Chondrocyte (in vitro differentiated cells): ENCODE measurements at regions not wholly inside any gene's neighbourhood (a gene's known extent, or its start where the extent isn't known, plus 50 kb on each side); places are given as distances from the start of the nearest gene placed in this dataset.

Experiments used
- DNase-seq: peaks from one replicate; pipeline ENCODE4 v3.0.0; 2021; ENCODE audit warnings: mixed read lengths, low spot score
- H3K27ac Mint-ChIP-seq: one replicate; pipeline ENCODE4 v1.8.0; 2021; ENCODE audit warnings: mild to moderate bottlenecking, moderate library complexity, mixed read lengths; ENCODE audit not compliant: unreplicated experiment
- H3K27me3 Mint-ChIP-seq: 2 replicates; pipeline ENCODE4 v1.8.0; 2021; ENCODE audit warnings: low read depth, mixed read lengths
- H3K36me3 Mint-ChIP-seq: 2 replicates; pipeline ENCODE4 v1.8.0; 2021; ENCODE audit warnings: low read depth, mixed read lengths
- H3K4me1 Mint-ChIP-seq: 2 replicates; pipeline ENCODE4 v1.8.0; 2021; ENCODE audit warnings: low read depth, mild to moderate bottlenecking, mixed read lengths
- H3K4me3 Mint-ChIP-seq: one replicate; pipeline ENCODE4 v1.8.0; 2021; ENCODE audit warnings: mild to moderate bottlenecking, moderate library complexity, mixed read lengths; ENCODE audit not compliant: unreplicated experiment
- H3K9me3 Mint-ChIP-seq: 2 replicates; pipeline ENCODE4 v1.8.0; 2021; ENCODE audit warnings: low read depth, mixed read lengths
- CTCF ChIP-seq: fragments of 200-600 bp; sonication (generic); IDR thresholded peaks from 2 replicates; pipeline ENCODE4 v1.5.0; 2021; ENCODE audit warnings: antibody characterized with exemption, mild to moderate bottlenecking, moderate library complexity

GRCh38 chr20:5377484-5377883, 60.7 kb upstream of the PROKR2 start:
- no peak for TF ChIP-seq CTCF
- no peaks in the 10 kb centered on the region for H3K9me3 Mint-ChIP-seq
- no peak for DNase-seq

GRCh38 chr20:5376228-5376627, 59.5 kb upstream of the PROKR2 start:
- no peaks in the 10 kb centered on the region for H3K36me3 Mint-ChIP-seq
- no peak overlapping the region for H3K4me3 Mint-ChIP-seq
- H3K27ac Mint-ChIP-seq = no peak overlapping the region
- no peaks in the 10 kb centered on the region for H3K9me3 Mint-ChIP-seq
- peaks cover 6% of the 10 kb centered on the region for H3K27me3 Mint-ChIP-seq
- no peak for DNase-seq
- no peaks in the 10 kb centered on the region for H3K4me1 Mint-ChIP-seq
- TF ChIP-seq CTCF = no peak

More at GRCh38 chr20:5377484-5377883, 60.7 kb upstream of the PROKR2 start:
- Mint-ChIP-seq H3K4me1 (no peaks in the 10 kb centered on the region), H3K27ac (no peak overlapping the region), H3K4me3 (no peak overlapping the region), H3K36me3 (no peaks in the 10 kb centered on the region), H3K27me3 (peaks cover 4% of the 10 kb centered on the region)

- no peaks in the 10 kb centered on the region for H3K36me3 Mint-ChIP-seq
- H3K27me3 Mint-ChIP-seq = peaks cover 11% of the 10 kb centered on the region
- H3K27ac Mint-ChIP-seq = no peak overlapping the region
- no peak for TF ChIP-seq CTCF
- H3K9me3 Mint-ChIP-seq = no peaks in the 10 kb centered on the region
- H3K4me3 Mint-ChIP-seq = no peak overlapping the region
- H3K4me1 Mint-ChIP-seq = no peaks in the 10 kb centered on the region
- no peak for DNase-seq
These were observed 57.4 kb upstream of the PROKR2 start for GRCh38 chr20:5374171-5374570.

GRCh38 chr20:5372371-5372770, 55.6 kb upstream of the PROKR2 start:
- Mint-ChIP-seq H3K27me3 (peaks cover 10% of the 10 kb centered on the region), H3K36me3 (no peaks in the 10 kb centered on the region), H3K4me3 (no peak overlapping the region), H3K9me3 (peaks cover under 1% of the 10 kb centered on the region), H3K27ac (no peak overlapping the region), H3K4me1 (no peaks in the 10 kb centered on the region)
- TF ChIP-seq CTCF = no peak
- DNase-seq = no peak

- no peaks in the 10 kb centered on the region for H3K36me3 Mint-ChIP-seq
- no peak overlapping the region for H3K27ac Mint-ChIP-seq
- no peak for TF ChIP-seq CTCF
- peaks cover 13% of the 10 kb centered on the region for H3K9me3 Mint-ChIP-seq
- peaks cover 10% of the 10 kb centered on the region for H3K27me3 Mint-ChIP-seq
- H3K4me3 Mint-ChIP-seq = no peak overlapping the region
- peaks cover 1% of the 10 kb centered on the region for H3K4me1 Mint-ChIP-seq
- DNase-seq = no peak
These were observed 52.9 kb upstream of the PROKR2 start for GRCh38 chr20:5369629-5370028.
